WTC11 (cell line): ENCODE measurements at regions not wholly inside any gene's neighbourhood (a gene's known extent, or its start where the extent isn't known, plus 50 kb on each side); places are given as distances from the start of the nearest gene placed in this dataset.

ENCODE experiments used
- ATAC-seq: fragments of 200-7000 bp; cut with Tn5 transposase; 2 replicates; pipeline ENCODE4 v1.10.0; 2021; ENCODE audit warnings: mild to moderate bottlenecking, moderate library complexity
- CTCF ChIA-PET: fragments of 300-600 bp; sonication (Branson Sonifier 250); formaldehyde crosslinking; loops from one replicate; lab custom pipeline; 2021; ENCODE audit warnings: antibody characterized with exemption; lab: Charles Lee
- POLR2A ChIA-PET: fragments of 350-600 bp; sonication (Branson Sonifier 250); formaldehyde crosslinking; loops from one replicate; lab custom pipeline; 2021; ENCODE audit warnings: antibody characterized with exemption; lab: Charles Lee
- DNase-seq: peaks from one replicate; pipeline ENCODE4 v3.0.0; 2021; ENCODE audit warnings: low spot score
- H3K27ac Mint-ChIP-seq: 2 replicates; pipeline ENCODE4 v1.8.0; 2021; ENCODE audit warnings: mixed read lengths
- H3K27me3 Mint-ChIP-seq: 2 replicates; pipeline ENCODE4 v1.8.0; 2021; ENCODE audit warnings: low read depth, mild to moderate bottlenecking, moderate library complexity, mixed read lengths
- H3K36me3 Mint-ChIP-seq: 2 replicates; pipeline ENCODE4 v1.8.0; 2021; ENCODE audit warnings: mixed read lengths
- H3K4me1 Mint-ChIP-seq: 2 replicates; pipeline ENCODE4 v1.8.0; 2022; ENCODE audit warnings: mixed read lengths
- H3K4me3 Mint-ChIP-seq: 2 replicates; pipeline ENCODE4 v1.8.0; 2021; ENCODE audit warnings: mild to moderate bottlenecking, moderate library complexity, mixed read lengths
- H3K9me3 Mint-ChIP-seq: 2 replicates; pipeline ENCODE4 v1.8.0; 2021; ENCODE audit warnings: mixed read lengths
- EMX1 ChIP-seq: fragments of 250-450 bp; sonication (Bioruptor Pico); IDR thresholded peaks from 2 replicates; pipeline ENCODE4 v1.8.0; 2021; ENCODE audit warnings: mild to moderate bottlenecking
- ETV6 ChIP-seq: sonication (generic); formaldehyde crosslinking; IDR thresholded peaks from 2 replicates; pipeline ENCODE4 v1.8.1; 2022; ENCODE audit warnings: mild to moderate bottlenecking, missing genetic modification reagents
- FOXP1 ChIP-seq: sonication (generic); formaldehyde crosslinking; IDR thresholded peaks from 2 replicates; pipeline ENCODE4 v1.8.0; 2022; ENCODE audit warnings: missing genetic modification reagents, mild to moderate bottlenecking, moderate library complexity, borderline replicate concordance
- GRHL2 ChIP-seq: fragments of 250-450 bp; sonication (Bioruptor Pico); IDR thresholded peaks from 2 replicates; pipeline ENCODE4 v1.8.0; 2022; ENCODE audit warnings: mild to moderate bottlenecking, moderate library complexity; ENCODE audit not compliant: insufficient replicate concordance, severe bottlenecking
- HMGA2 ChIP-seq: fragments of 250-450 bp; sonication (Bioruptor Pico); IDR thresholded peaks from 2 replicates; pipeline ENCODE4 v1.4.0; 2021; ENCODE audit warnings: mild to moderate bottlenecking, moderate library complexity
- JUN ChIP-seq: sonication (generic); formaldehyde crosslinking; IDR thresholded peaks from 2 replicates; pipeline ENCODE4 v1.8.0; 2023; ENCODE audit warnings: mild to moderate bottlenecking, missing genetic modification reagents
- MLX ChIP-seq: sonication (generic); formaldehyde crosslinking; IDR thresholded peaks from 2 replicates; pipeline ENCODE4 v1.8.1; 2023; ENCODE audit warnings: mild to moderate bottlenecking, missing genetic modification reagents, moderate library complexity
- MYBL2 ChIP-seq: sonication (generic); formaldehyde crosslinking; IDR thresholded peaks from 2 replicates; pipeline ENCODE4 v1.8.1; 2023; ENCODE audit warnings: mild to moderate bottlenecking, moderate library complexity, missing genetic modification reagents
- NR2C2 ChIP-seq: sonication (generic); formaldehyde crosslinking; IDR thresholded peaks from 2 replicates; pipeline ENCODE4 v1.8.0; 2022; ENCODE audit warnings: mild to moderate bottlenecking, missing genetic modification reagents
- NR3C1 ChIP-seq: sonication (generic); formaldehyde crosslinking; conservative IDR thresholded peaks from 2 replicates; pipeline ENCODE4 v1.8.1; 2023; ENCODE audit warnings: low read depth, mild to moderate bottlenecking, missing genetic modification reagents
- PREB ChIP-seq: sonication (generic); formaldehyde crosslinking; IDR thresholded peaks from 2 replicates; pipeline ENCODE4 v1.8.1; 2022; ENCODE audit warnings: mild to moderate bottlenecking, missing genetic modification reagents, moderate library complexity, borderline replicate concordance
- RORB ChIP-seq: fragments of 250-450 bp; sonication (Bioruptor Pico); IDR thresholded peaks from 2 replicates; pipeline ENCODE4 v1.9.0; 2021; ENCODE audit warnings: mild to moderate bottlenecking
- TCF7 ChIP-seq: sonication (generic); formaldehyde crosslinking; IDR thresholded peaks from 2 replicates; pipeline ENCODE4 v1.8.0; 2022; ENCODE audit warnings: mild to moderate bottlenecking, low read depth, missing genetic modification reagents, moderate library complexity
- TEAD1 ChIP-seq: sonication (generic); formaldehyde crosslinking; IDR thresholded peaks from 2 replicates; pipeline ENCODE4 v1.8.0; 2022; ENCODE audit warnings: mild to moderate bottlenecking, missing genetic modification reagents
- ZBTB21 ChIP-seq: sonication (generic); formaldehyde crosslinking; IDR thresholded peaks from 2 replicates; pipeline ENCODE4 v1.8.1; 2023; ENCODE audit warnings: mild to moderate bottlenecking, missing genetic modification reagents, borderline replicate concordance
- ZNF138 ChIP-seq: sonication (generic); formaldehyde crosslinking; conservative IDR thresholded peaks from 2 replicates; pipeline ENCODE4 v1.8.1; 2022; ENCODE audit warnings: mild to moderate bottlenecking, moderate library complexity, missing genetic modification reagents
- ZNF396 ChIP-seq: fragments of 250-450 bp; sonication (Bioruptor Pico); IDR thresholded peaks from 2 replicates; pipeline ENCODE4 v1.8.0; 2021; ENCODE audit warnings: mild to moderate bottlenecking, moderate library complexity, borderline replicate concordance
- ZNF423 ChIP-seq: fragments of 250-450 bp; sonication (Bioruptor Pico); IDR thresholded peaks from 2 replicates; pipeline ENCODE4 v2.1.2; 2022; ENCODE audit warnings: mild to moderate bottlenecking, moderate library complexity
- ZNF671 ChIP-seq: fragments of 250-450 bp; sonication (Bioruptor Pico); IDR thresholded peaks from 2 replicates; pipeline ENCODE4 v1.8.0; 2021; ENCODE audit warnings: mild to moderate bottlenecking
- TF ChIP-seq, protein P1 (sequence below): sonication (generic); formaldehyde crosslinking; IDR thresholded peaks from 2 replicates; pipeline ENCODE4 v1.8.0; 2022; ENCODE audit warnings: mild to moderate bottlenecking, missing genetic modification reagents
- TF ChIP-seq, protein P2 (sequence below): sonication (generic); formaldehyde crosslinking; IDR thresholded peaks from 2 replicates; pipeline ENCODE4 v1.8.1; 2023; ENCODE audit warnings: mild to moderate bottlenecking, missing genetic modification reagents, borderline replicate concordance
- TF ChIP-seq, protein P3 (sequence below): sonication (generic); formaldehyde crosslinking; IDR thresholded peaks from 2 replicates; pipeline ENCODE4 v1.8.0; 2023; ENCODE audit warnings: mild to moderate bottlenecking, missing genetic modification reagents
- TF ChIP-seq, protein P4 (sequence below): sonication (generic); formaldehyde crosslinking; IDR thresholded peaks from 2 replicates; pipeline ENCODE4 v1.8.1; 2023; ENCODE audit warnings: mild to moderate bottlenecking, missing genetic modification reagents

- TF ChIP-seq PREB (CRISPR knock-in tag) = no peak
- no peak for TF ChIP-seq RORB (CRISPR knock-in tag)
- no peak for TF ChIP-seq TCF7 (CRISPR knock-in tag)
- no peak for TF ChIP-seq MYBL2 (CRISPR knock-in tag)
- TF ChIP-seq NR3C1 (CRISPR knock-in tag) = no peak
- no peak for TF ChIP-seq EMX1 (CRISPR knock-in tag)
- TF ChIP-seq, all 79 proteins: peak for 0
These were observed 117.9 kb downstream of the CXCL12 start (continued) for GRCh38 chr10:44267007-44267406.

DNA sequence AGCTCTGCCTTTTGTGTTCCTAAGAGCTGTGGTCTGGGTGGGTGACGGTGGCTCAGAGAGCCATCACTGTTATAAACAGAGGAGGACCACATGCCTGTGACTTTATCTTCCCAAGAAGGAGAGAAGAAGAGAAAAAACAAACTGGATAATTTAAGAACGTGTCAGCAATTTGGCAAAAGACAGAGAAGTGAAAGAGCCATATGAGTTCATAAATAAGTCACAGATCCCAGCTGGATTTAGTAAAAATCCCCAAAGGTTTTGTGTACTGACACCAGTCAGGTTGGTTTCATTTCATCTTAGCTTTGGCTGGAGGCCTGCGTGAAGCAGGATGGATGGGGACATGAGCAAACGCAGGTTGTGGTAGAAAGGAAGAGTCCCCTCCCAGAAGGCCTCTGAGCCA is 120.7 kb downstream of the CXCL12 start:
- ATAC-seq (no peak), DNase-seq (no peak)
- Mint-ChIP-seq H3K4me1 (peaks cover 2% of the 10 kb centered on the region), H3K36me3 (peaks cover 29% of the 10 kb centered on the region), H3K4me3 (no peak overlapping the region), H3K27me3 (peaks cover 12% of the 10 kb centered on the region), H3K27ac (no peak overlapping the region), H3K9me3 (peaks cover 31% of the 10 kb centered on the region)
- TF ChIP-seq, protein P1, sequence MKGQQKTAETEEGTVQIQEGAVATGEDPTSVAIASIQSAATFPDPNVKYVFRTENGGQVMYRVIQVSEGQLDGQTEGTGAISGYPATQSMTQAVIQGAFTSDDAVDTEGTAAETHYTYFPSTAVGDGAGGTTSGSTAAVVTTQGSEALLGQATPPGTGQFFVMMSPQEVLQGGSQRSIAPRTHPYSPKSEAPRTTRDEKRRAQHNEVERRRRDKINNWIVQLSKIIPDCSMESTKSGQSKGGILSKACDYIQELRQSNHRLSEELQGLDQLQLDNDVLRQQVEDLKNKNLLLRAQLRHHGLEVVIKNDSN (CRISPR knock-in tag) = no peak
- TF ChIP-seq JUN (no peak), TEAD1 (CRISPR knock-in tag) (no peak), HMGA2 (CRISPR knock-in tag) (no peak), NR2C2 (no peak), GRHL2 (CRISPR knock-in tag) (no peak), ETV6 (no peak), ZNF138 (CRISPR knock-in tag) (no peak), ZNF671 (CRISPR knock-in tag) (no peak), MLX (CRISPR knock-in tag) (no peak), ZBTB21 (CRISPR knock-in tag) (no peak), ZNF423 (CRISPR knock-in tag) (no peak), FOXP1 (no peak), ZNF396 (no peak), EMX1 (CRISPR knock-in tag) (no peak)
- TF ChIP-seq, protein P2, sequence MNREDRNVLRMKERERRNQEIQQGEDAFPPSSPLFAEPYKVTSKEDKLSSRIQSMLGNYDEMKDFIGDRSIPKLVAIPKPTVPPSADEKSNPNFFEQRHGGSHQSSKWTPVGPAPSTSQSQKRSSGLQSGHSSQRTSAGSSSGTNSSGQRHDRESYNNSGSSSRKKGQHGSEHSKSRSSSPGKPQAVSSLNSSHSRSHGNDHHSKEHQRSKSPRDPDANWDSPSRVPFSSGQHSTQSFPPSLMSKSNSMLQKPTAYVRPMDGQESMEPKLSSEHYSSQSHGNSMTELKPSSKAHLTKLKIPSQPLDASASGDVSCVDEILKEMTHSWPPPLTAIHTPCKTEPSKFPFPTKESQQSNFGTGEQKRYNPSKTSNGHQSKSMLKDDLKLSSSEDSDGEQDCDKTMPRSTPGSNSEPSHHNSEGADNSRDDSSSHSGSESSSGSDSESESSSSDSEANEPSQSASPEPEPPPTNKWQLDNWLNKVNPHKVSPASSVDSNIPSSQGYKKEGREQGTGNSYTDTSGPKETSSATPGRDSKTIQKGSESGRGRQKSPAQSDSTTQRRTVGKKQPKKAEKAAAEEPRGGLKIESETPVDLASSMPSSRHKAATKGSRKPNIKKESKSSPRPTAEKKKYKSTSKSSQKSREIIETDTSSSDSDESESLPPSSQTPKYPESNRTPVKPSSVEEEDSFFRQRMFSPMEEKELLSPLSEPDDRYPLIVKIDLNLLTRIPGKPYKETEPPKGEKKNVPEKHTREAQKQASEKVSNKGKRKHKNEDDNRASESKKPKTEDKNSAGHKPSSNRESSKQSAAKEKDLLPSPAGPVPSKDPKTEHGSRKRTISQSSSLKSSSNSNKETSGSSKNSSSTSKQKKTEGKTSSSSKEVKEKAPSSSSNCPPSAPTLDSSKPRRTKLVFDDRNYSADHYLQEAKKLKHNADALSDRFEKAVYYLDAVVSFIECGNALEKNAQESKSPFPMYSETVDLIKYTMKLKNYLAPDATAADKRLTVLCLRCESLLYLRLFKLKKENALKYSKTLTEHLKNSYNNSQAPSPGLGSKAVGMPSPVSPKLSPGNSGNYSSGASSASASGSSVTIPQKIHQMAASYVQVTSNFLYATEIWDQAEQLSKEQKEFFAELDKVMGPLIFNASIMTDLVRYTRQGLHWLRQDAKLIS (CRISPR knock-in tag) = no peak
- TF ChIP-seq, protein P3, sequence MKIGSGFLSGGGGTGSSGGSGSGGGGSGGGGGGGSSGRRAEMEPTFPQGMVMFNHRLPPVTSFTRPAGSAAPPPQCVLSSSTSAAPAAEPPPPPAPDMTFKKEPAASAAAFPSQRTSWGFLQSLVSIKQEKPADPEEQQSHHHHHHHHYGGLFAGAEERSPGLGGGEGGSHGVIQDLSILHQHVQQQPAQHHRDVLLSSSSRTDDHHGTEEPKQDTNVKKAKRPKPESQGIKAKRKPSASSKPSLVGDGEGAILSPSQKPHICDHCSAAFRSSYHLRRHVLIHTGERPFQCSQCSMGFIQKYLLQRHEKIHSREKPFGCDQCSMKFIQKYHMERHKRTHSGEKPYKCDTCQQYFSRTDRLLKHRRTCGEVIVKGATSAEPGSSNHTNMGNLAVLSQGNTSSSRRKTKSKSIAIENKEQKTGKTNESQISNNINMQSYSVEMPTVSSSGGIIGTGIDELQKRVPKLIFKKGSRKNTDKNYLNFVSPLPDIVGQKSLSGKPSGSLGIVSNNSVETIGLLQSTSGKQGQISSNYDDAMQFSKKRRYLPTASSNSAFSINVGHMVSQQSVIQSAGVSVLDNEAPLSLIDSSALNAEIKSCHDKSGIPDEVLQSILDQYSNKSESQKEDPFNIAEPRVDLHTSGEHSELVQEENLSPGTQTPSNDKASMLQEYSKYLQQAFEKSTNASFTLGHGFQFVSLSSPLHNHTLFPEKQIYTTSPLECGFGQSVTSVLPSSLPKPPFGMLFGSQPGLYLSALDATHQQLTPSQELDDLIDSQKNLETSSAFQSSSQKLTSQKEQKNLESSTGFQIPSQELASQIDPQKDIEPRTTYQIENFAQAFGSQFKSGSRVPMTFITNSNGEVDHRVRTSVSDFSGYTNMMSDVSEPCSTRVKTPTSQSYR (CRISPR knock-in tag) = no peak
- TF ChIP-seq, protein P4, sequence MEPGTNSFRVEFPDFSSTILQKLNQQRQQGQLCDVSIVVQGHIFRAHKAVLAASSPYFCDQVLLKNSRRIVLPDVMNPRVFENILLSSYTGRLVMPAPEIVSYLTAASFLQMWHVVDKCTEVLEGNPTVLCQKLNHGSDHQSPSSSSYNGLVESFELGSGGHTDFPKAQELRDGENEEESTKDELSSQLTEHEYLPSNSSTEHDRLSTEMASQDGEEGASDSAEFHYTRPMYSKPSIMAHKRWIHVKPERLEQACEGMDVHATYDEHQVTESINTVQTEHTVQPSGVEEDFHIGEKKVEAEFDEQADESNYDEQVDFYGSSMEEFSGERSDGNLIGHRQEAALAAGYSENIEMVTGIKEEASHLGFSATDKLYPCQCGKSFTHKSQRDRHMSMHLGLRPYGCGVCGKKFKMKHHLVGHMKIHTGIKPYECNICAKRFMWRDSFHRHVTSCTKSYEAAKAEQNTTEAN (CRISPR knock-in tag) = no peak
- ChIA-PET CTCF (no interaction called here), POLR2A (no interaction called here)
